GM12865 (cell line): ENCODE measurements at regions not wholly inside any gene's neighbourhood (a gene's known extent, or its start where the extent isn't known, plus 50 kb on each side); places are given as distances from the start of the nearest gene placed in this dataset.

Experiments used
- DNase-seq: peaks from one replicate; pipeline ENCODE4 v3.0.0; 2010; ENCODE audit warnings: low read depth
- H3K4me3 ChIP-seq: 2 replicates; pipeline ENCODE4 v1.5.1; 2011; ENCODE audit warnings: mild to moderate bottlenecking, low read depth, low read length, control low read depth
- CTCF ChIP-seq: IDR thresholded peaks from 2 replicates; pipeline ENCODE4 v1.5.1; 2011; ENCODE audit warnings: low read length, control low read depth, low read depth, inconsistent platforms; ENCODE audit not compliant: insufficient read depth; ENCODE audit errors: missing control alignments

DNA sequence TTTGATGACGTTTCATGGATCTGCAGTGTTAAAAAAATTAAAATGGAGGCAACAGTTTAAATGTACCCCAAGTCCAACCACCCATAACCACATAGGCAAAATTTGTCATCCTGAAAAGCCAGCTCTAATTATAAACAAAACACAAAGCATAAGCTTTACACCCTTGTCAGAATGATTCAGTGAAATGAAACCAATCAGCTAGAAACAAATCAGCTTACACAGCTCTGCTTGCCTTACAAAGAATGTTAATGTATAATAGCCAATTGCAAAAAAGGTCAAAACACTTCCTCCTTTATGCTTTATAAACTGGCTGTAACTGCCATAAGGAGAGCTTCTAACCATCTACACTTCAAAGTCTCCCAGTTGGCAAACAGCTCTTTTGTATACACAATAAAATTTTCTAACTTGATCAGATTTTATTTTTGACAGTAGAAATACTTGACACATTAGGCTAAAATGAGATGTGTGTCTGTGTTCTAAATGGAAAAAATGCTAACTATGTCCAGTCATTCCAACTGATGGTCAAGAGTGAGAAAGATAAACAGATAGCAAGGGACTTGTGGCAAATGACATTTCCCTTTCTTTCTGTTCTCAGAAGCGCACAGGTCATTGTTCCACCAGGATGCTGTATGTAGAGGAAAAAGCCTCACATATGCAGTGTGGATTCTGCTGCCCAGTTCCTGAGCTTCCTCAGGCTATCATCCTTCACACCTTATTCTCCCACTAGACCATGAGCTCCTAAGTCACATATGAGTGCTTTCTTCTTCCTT lies 344.3 kb upstream of the ID4 start:
- DNase-seq = no peak
- no peak overlapping the region for H3K4me3 ChIP-seq
- TF ChIP-seq CTCF = no peak

- DNase-seq = no peak
- no peak overlapping the region for H3K4me3 ChIP-seq
- no peak for TF ChIP-seq CTCF
Observed at GRCh38 chr6:19501737-19502245, 335.4 kb upstream of the ID4 start.

- TF ChIP-seq CTCF = no peak
- DNase-seq = no peak
- no peak overlapping the region for H3K4me3 ChIP-seq
Observed at GRCh38 chr6:19502301-19502700, 334.9 kb upstream of the ID4 start.

DNA sequence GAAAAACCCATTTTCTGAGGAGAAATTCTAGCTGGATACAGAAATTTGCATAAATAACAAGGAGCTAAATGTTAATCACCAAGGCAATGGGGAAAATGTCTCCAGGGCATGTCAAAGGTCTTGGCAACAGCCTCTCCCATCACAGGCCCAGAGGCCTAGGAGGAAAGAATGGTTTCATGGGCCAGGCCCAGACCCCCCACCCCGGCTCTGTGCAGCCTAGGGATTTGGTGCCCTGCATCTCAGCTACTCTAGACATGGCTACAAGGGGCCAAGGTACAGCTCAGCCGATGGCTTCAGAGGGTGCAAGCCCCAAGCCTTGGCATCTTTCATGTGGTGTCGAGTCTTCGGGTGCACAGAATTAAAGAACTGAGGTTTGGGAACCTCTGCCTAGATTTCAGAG lies 321.2 kb upstream of the ID4 start:
- no peak for DNase-seq
- no peak for TF ChIP-seq CTCF
- H3K4me3 ChIP-seq = no peak overlapping the region

DNA sequence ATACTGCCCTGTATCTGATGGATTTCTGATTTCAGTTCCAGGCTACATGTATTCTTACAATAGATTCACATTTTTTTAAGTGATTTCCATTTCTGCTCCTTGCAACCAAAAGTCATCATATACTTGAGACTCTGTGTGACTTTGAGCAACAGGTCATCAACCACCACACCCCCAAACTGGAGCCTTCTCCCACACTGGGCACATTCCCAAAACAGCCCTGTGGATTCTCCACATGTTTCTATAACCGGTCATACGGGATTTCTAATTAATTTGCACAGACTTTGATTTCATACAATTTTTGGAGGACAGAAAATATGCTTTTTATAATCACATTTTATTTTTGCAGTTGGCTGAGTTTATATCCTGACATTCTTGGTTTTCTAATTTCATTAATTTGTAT lies 317.2 kb upstream of the ID4 start:
- DNase-seq = no peak
- no peak for TF ChIP-seq CTCF
- H3K4me3 ChIP-seq = no peak overlapping the region

GRCh38 chr6:19524366-19525186 lies 312.6 kb upstream of the ID4 start:
- DNase-seq = no peak
- H3K4me3 ChIP-seq = no peak overlapping the region
- no peak for TF ChIP-seq CTCF
